NCI-H748 (cell line): ENCODE measurements at regions not wholly inside any gene's neighbourhood (a gene's known extent, or its start where the extent isn't known, plus 50 kb on each side); places are given as distances from the start of the nearest gene placed in this dataset.
"Not testable (repeated sequence)": the region's sequence is repeated elsewhere in the genome, so short reads cannot be mapped to it uniquely, and the experiment has no call there.

Source experiments
- DNase-seq: peaks from one replicate; lab custom pipeline; 2025; ENCODE audit not compliant: unreplicated experiment; lab: John Stamatoyannopoulos, UW

- no peak for DNase-seq
Measured at GRCh38 chr7:10721289-10721688, 252.4 kb upstream of the PHF14 start.

- DNase-seq = no peak
Measured at GRCh38 chr7:10723832-10724231, 249.8 kb upstream of the PHF14 start.

DNA sequence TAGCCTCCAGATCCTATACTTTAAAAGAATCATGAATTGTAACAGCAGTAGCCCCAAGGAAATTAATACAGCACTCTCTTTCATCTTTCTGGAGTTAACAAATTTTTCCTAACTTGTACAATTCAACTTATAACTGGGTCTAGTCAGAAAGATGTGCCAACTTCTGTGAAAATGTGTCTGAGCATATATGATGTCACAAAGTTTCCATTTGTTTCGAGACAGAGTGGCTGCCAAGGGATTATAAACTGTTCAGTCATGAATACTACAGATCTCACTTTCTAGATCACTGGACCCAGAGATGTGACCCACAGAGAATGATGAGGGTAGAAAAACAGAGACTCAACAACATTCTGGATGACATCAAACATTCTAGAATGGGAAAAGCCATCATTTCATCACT, 249.2 kb upstream of the PHF14 start:
- no peak for DNase-seq

DNA sequence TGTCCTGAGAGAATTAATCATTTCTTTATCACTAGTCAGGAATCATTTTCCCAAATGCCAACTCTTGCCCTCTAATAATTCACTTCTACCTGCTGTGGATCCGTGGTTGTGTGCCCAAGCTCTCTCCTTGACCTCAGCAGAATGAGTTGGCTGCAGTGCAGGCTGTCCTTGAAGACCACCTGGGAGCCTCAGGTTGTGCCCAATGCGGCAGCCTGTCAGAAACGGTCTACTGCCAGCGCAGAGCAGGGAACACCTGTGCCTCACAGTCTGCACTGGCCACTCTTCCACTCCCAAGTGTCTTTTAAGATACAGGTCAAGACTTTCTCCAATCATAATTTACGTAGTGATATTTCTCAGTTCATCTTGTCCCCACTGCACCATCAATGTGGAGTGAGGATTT, 246.0 kb upstream of the PHF14 start:
- DNase-seq = no peak

DNA sequence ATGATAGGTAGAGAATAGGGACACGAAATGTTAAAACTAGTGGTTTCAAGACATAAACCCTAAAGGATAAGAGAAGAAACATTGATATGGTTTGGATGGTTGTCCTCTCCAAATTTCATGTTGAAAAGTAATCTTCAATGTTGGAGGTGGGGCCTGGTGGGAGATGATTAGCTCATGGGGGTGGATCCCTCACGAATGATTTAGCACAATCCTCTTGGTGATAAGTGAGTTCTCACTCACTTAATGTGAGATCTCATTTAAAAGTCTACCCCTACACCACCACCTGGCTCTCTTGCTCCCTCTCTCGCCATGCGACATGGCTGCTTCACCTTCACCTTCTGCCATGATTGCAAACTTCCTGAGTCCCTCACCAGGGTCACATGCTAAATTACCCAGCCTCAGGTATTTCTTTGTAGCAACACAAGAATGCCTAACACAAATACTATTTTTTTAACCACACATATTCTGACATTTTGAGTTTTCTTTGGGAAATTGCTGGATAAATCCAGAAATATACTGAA, 242.4 kb upstream of the PHF14 start:
- no peak for DNase-seq

DNA sequence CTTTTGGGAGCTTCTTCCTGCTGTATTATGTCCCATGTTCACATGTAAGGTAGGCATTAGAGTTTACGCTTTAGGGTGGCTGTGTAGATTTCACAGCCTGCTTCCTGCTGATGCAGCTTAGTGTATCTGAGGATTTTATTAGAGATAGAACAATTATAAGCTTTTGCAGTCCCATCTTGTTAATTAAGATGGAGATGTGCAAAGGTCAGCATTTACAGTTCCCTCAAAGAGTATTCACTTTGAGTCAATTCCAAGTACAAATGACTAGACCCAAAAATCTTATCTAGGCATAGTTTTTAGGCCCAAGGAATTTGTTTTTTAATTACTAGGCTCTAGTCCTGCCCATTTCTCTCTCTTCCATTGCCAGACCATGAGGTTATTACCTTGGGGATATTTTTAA, 239.9 kb upstream of the PHF14 start:
- no peak for DNase-seq

GRCh38 chr7:10734595-10734994, 239.1 kb upstream of the PHF14 start:
- no peak for DNase-seq

GRCh38 chr7:10739401-10739800, 234.3 kb upstream of the PHF14 start:
- DNase-seq = no peak

DNA sequence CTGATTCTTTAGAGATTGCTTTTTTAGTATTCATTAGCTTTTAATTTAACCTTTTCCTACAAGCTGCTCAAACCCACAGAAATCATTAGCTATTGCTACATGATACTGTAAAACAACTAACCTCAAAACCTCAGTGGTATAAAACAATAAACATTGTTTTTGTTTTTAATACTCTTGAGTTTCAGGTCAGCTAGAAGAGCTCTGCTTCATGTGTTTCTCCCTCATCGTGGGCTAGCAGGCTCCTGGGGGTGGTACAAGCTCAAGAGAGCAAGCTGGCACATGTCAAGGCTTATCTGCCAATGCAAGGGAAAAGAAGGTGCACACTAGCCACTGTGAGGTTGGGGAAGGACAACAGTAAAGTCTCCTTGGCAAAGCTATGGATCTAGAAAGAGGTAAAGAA, 232.9 kb upstream of the PHF14 start:
- DNase-seq = no peak

- no peak for DNase-seq
Measured at GRCh38 chr7:10756981-10757380, 216.7 kb upstream of the PHF14 start.

GRCh38 chr7:10759120-10759519, 214.6 kb upstream of the PHF14 start:
- no peak for DNase-seq

GRCh38 chr7:10767771-10768170, 205.9 kb upstream of the PHF14 start:
- DNase-seq = no peak

DNA sequence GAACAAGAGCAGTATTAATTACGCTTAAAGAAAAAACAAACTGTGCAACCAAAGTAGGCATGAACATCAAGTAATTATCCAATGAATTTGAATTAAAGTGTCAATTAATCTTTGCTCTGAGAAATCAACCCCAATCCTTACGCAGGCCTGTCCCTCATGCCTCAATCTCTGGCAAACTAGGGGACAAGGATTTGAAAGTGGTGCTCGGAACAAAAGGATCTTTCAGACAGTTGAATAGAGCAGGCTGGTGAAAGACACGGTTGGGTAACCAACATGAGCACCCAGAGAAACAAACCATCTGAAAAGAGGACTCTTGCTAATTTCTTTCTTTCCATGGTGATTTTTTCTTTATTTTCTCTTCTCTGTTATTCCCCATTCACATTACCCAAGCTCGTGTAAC, 203.5 kb upstream of the PHF14 start:
- no peak for DNase-seq

DNA sequence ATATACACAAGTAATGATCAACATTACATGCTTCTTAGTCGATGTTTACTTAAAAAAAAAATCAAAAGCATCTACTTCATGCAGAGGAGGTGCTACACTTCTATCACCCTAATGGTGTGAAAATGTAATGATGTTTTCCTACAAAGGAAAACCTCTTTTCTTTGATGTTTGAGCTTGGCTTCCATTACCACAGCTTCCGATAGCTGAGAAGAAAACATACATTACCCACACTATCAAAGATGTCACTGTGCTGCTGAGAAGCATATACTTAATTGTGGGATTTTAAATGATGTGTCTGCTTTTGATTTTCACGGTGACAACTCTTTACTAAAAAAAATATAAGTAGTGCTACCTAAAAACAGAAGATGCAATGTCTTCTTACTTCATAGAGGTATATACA, 200.2 kb upstream of the PHF14 start:
- no peak for DNase-seq

GRCh38 chr7:10779465-10780399, 193.9 kb upstream of the PHF14 start:
- DNase-seq = no peak

- DNase-seq = no peak
Measured at GRCh38 chr7:10780400-10780747, 193.3 kb upstream of the PHF14 start.

DNA sequence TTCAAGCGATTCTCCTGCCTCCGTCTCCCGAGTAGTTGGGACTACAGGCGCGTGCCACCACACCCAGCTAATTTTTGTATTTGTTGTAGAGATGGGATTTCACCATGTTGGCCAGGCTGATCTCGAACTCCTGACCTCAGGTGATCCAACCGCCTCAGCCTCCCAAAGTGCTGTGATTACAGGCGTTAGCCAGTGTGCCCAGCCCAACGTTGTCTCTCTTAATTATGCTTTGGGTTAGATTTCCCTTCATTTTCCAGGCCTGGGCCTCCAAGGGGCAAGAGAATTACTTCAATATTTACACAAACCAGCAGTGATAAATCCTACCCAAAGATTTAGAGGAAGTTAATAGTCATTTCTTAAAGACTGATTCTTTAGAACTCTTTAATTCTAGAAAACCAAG, 186.7 kb upstream of the PHF14 start:
- not testable (repeated sequence) for DNase-seq

DNA sequence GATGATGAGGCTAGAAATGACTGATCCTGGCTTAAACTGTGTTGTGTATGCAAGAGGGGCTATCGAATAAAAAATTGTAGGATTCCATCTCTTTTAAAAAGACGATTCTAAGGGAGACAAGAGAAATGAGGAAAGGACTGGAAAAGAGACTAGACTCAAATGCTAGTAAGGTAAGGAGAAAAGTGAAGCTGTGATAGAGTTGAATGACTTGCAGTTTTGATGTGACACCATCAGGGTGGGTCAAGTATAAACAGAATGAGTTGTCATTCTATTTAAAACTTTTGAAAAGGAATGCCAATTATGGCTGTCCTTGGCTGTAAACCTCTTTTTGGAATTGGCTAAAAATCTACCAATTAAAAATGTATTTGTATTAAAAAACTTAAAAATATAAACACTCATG, 184.5 kb upstream of the PHF14 start:
- DNase-seq = no peak

- DNase-seq = no peak
Measured at GRCh38 chr7:10790910-10791309, 182.8 kb upstream of the PHF14 start.

DNA sequence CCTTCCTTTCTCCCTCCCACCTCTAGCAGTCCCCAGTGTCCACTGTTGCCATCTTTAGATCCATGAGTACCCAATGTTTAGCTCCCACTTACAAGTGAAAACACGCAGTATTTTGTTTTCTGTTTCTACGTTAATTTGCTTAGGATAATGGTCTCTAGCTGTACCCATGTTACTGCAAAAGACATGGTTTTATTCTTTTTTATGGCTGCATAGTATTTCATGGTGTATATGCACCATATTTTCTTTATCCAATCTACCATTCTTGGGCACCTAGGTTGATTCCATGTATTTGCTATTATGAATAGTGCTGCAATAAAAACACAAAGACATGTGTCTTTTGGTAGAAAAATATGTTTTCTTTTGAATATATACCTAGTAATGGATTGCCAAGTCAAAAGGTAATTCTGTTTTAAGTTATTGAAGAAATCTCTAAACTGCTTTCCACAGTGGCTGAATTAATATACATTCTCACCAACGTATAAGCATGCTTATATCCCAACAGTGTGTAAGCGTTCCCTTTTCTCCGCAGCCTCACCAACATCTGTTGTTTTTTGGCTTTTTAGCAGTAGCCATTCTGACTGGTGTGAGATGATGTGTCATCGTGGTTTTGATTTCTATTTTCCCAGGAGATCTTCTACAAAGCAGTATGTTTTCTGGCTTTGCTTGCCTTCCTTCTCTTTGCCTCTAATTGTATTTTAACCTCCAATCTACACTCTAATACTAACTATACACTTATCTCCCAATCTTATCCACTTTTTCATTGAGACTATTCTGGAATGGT, 179.5 kb upstream of the PHF14 start:
- no peak for DNase-seq

GRCh38 chr7:10797157-10797556, 176.5 kb upstream of the PHF14 start:
- no peak for DNase-seq

GRCh38 chr7:10798044-10798443, 175.6 kb upstream of the PHF14 start:
- DNase-seq = no peak
